PFSK-1 (cell line): ENCODE measurements at regions not wholly inside any gene's neighbourhood (a gene's known extent, or its start where the extent isn't known, plus 50 kb on each side); places are given as distances from the start of the nearest gene placed in this dataset.

ENCODE experiments used
- FOXP2 ChIP-seq: optimal IDR thresholded peaks from 2 replicates; pipeline ENCODE3; 2011; ENCODE audit warnings: borderline replicate concordance, control low read depth, inconsistent platforms; ENCODE audit not compliant: insufficient read depth; ENCODE audit errors: extremely low read length, extremely low read depth
- POLR2AphosphoS5 ChIP-seq: IDR thresholded peaks from 2 replicates; pipeline ENCODE4 v1.6.1; 2012; ENCODE audit warnings: low read depth, mild to moderate bottlenecking, control low read depth, low read length, moderate library complexity
- SIN3A ChIP-seq: IDR thresholded peaks from 2 replicates; pipeline ENCODE4 v1.6.1; 2012; ENCODE audit warnings: mild to moderate bottlenecking, low read length, moderate library complexity, borderline replicate concordance; ENCODE audit not compliant: insufficient read depth
- TAF1 ChIP-seq: IDR thresholded peaks from 2 replicates; pipeline ENCODE4 v1.6.1; 2012; ENCODE audit warnings: low read length, control low read depth, borderline replicate concordance; ENCODE audit not compliant: insufficient read depth
- TF ChIP-seq, protein P1 (sequence below), 2 experiments: IDR thresholded peaks; 2 replicates each; pipeline versions ENCODE4 v1.6.1 to v1.8.0; 2011 to 2012; ENCODE audit warnings: low read depth in 2 of 2, low read length in 2 of 2, control low read depth in 1 of 2, inconsistent platforms in 1 of 2, mild to moderate bottlenecking in 1 of 2, moderate library complexity in 1 of 2; ENCODE audit not compliant: insufficient read depth in 1 of 2

DNA sequence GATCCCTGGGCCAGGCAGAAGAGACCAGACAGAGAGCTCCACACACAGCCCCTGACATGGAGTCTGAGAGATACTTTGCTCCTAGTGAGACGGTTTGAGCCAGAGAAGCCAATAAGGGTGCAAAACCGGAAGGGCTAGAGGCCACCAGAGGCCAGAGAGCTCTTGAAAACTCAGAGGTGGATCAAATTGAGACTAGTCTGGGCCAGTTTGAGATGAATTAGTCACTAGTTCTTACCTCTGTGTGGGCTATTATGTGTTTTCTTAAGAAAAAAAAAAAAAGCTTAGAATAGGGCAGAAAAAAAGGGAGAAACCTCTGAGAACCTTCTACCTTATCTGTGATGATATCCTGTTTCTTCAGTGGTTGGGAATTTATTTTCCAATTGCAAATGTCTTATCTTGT, 110.4 kb upstream of the EDNRA start:
- TF ChIP-seq FOXP2 (no peak), POLR2AphosphoS5 (no peak), TAF1 (no peak), SIN3A (no peak)
- TF ChIP-seq, protein P1, sequence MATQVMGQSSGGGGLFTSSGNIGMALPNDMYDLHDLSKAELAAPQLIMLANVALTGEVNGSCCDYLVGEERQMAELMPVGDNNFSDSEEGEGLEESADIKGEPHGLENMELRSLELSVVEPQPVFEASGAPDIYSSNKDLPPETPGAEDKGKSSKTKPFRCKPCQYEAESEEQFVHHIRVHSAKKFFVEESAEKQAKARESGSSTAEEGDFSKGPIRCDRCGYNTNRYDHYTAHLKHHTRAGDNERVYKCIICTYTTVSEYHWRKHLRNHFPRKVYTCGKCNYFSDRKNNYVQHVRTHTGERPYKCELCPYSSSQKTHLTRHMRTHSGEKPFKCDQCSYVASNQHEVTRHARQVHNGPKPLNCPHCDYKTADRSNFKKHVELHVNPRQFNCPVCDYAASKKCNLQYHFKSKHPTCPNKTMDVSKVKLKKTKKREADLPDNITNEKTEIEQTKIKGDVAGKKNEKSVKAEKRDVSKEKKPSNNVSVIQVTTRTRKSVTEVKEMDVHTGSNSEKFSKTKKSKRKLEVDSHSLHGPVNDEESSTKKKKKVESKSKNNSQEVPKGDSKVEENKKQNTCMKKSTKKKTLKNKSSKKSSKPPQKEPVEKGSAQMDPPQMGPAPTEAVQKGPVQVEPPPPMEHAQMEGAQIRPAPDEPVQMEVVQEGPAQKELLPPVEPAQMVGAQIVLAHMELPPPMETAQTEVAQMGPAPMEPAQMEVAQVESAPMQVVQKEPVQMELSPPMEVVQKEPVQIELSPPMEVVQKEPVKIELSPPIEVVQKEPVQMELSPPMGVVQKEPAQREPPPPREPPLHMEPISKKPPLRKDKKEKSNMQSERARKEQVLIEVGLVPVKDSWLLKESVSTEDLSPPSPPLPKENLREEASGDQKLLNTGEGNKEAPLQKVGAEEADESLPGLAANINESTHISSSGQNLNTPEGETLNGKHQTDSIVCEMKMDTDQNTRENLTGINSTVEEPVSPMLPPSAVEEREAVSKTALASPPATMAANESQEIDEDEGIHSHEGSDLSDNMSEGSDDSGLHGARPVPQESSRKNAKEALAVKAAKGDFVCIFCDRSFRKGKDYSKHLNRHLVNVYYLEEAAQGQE (IDR thresholded peaks at IDR 0.05; ENCODE audit: insufficient read depth in 1 of 2, low read depth in 2 of 2, low read length in 2 of 2): no peak

DNA sequence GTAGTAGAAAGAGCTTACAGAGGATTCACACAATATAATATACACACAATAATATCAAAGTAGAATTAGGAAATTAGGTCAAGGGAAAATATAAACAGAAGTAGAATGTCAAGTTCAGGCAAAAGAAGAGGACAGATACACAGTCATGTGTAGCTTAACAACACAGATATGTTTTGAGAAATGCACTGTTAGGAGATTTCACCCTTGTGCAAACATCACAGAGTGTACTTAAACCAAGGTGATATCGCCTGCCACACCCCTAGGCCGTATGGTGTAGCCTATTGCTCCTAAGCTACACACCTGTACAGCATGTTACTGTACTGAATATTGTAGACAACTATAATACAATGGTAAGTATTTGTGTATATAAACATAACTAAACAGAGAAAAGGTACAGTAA, 110.0 kb upstream of the EDNRA start:
- TF ChIP-seq SIN3A (no peak), FOXP2 (no peak), TAF1 (no peak), POLR2AphosphoS5 (no peak)
- TF ChIP-seq, protein P1 (IDR thresholded peaks at IDR 0.05; ENCODE audit: insufficient read depth in 1 of 2, low read depth in 2 of 2, low read length in 2 of 2): no peak

DNA sequence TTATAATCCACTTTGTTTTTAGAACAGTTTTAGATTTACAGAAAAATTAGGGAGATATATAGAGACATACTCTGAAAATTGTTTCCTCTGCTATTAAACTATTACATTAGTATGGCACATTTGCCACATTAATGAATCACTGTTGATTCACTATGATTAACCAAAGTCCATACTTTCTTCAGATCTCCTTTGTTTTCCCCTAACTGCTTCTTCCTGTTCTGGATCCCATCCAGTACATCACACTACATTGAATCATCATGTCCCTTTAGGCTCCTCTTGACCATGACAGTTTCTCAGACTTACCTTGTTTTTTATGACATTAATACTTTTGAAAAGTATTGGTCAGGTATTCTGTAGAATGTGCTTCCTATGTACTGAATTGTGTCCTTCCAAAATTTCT, 109.2 kb upstream of the EDNRA start:
- TF ChIP-seq FOXP2: no peak
- TF ChIP-seq TAF1: no peak
- TF ChIP-seq, protein P1 (IDR thresholded peaks at IDR 0.05; ENCODE audit: insufficient read depth in 1 of 2, low read depth in 2 of 2, low read length in 2 of 2): no peak
- no peak for TF ChIP-seq POLR2AphosphoS5
- TF ChIP-seq SIN3A: no peak

DNA sequence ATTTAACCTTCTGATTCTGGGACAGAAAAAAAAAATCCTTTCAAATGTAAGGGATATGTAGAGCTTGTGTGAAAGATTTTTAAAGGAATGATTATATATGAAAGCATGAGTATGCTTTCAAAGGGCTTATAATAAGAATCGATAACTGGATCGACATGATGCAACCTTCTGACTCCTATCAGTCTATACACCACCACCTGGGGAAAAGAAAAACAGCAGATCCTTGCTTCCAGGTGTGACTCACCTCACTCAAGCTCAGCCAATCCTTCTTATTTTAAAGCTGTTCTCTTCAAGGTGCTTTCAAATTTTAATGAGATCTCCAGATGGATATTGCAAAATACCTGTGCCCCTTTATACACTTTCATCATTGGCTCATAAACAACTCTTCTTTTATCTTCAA, 102.1 kb upstream of the EDNRA start:
- no peak for TF ChIP-seq TAF1
- TF ChIP-seq, protein P1 (IDR thresholded peaks at IDR 0.05; ENCODE audit: insufficient read depth in 1 of 2, low read depth in 2 of 2, low read length in 2 of 2): no peak
- TF ChIP-seq FOXP2: no peak
- TF ChIP-seq POLR2AphosphoS5: no peak
- no peak for TF ChIP-seq SIN3A

DNA sequence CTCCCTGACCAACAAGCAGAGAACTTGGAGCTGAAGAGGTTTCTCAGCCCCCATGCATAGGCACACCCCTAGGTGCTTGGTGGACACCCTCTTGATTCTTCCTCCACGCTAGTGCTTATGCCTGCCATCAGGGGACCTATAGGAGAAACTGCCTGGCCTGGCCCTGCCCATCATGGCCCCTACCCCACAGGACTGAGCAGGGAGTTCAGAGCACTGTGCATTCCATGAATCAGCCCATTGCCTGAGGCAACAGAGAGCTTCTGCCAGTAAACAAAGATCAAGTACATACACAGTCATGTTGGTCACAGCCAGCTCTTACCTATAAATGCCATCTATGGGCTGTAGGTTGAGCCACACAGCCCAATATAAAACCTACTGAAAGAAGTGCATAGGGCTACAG, 99.1 kb upstream of the EDNRA start:
- no peak for TF ChIP-seq TAF1
- TF ChIP-seq FOXP2: no peak
- TF ChIP-seq, protein P1 (IDR thresholded peaks at IDR 0.05; ENCODE audit: insufficient read depth in 1 of 2, low read depth in 2 of 2, low read length in 2 of 2): no peak
- no peak for TF ChIP-seq SIN3A
- no peak for TF ChIP-seq POLR2AphosphoS5
